Renal cortex interstitium (tissue), 11 donors: ENCODE measurements at regions not wholly inside any gene's neighbourhood (a gene's known extent, or its start where the extent isn't known, plus 50 kb on each side); places are given as distances from the start of the nearest gene placed in this dataset.

Source experiments
- DNase-seq, 11 donors: peaks; one replicate each; pipeline ENCODE4 v3.0.0-alpha.2; 2013; ENCODE audit warnings: low read depth in 9 of 11, low spot score in 4 of 11; ENCODE audit errors: extremely low read depth in 1 of 11

- DNase-seq: peak in 1 of 11 donors; percentile 21
Measured at GRCh38 chr9:126205265-126205664, 121.4 kb upstream of the MVB12B start.

- no peak for DNase-seq
Measured at GRCh38 chr9:126205845-126206498, 120.7 kb upstream of the MVB12B start.

- DNase-seq: no peak
Measured at GRCh38 chr9:126207256-126207655, 119.4 kb upstream of the MVB12B start.

- no peak for DNase-seq
Measured at GRCh38 chr9:126208216-126208758, 118.3 kb upstream of the MVB12B start.

- DNase-seq: no peak
Measured at GRCh38 chr9:126211441-126212074, 115.1 kb upstream of the MVB12B start.

- no peak for DNase-seq
Measured at GRCh38 chr9:126215486-126215885, 111.1 kb upstream of the MVB12B start.

GRCh38 chr9:126216826-126217225 lies 109.8 kb upstream of the MVB12B start:
- no peak for DNase-seq

- DNase-seq: no peak
Measured at GRCh38 chr9:126217250-126217653, 109.4 kb upstream of the MVB12B start.

- no peak for DNase-seq
Measured at GRCh38 chr9:126217797-126218196, 108.8 kb upstream of the MVB12B start.

GRCh38 chr9:126218359-126219125 lies 108.1 kb upstream of the MVB12B start:
- no peak for DNase-seq

GRCh38 chr9:126219166-126219565 lies 107.5 kb upstream of the MVB12B start:
- DNase-seq: no peak

GRCh38 chr9:126219648-126220063 lies 107.0 kb upstream of the MVB12B start:
- no peak for DNase-seq

GRCh38 chr9:126221480-126221879 lies 105.1 kb upstream of the MVB12B start:
- DNase-seq: no peak

- no peak for DNase-seq
Measured at GRCh38 chr9:126222363-126222834, 104.2 kb upstream of the MVB12B start.

- DNase-seq: no peak
Measured at GRCh38 chr9:126222835-126223431, 103.7 kb upstream of the MVB12B start.

GRCh38 chr9:126223798-126224531 lies 102.7 kb upstream of the MVB12B start:
- DNase-seq: no peak

- DNase-seq: no peak
Measured at GRCh38 chr9:126225611-126226609, 100.7 kb upstream of the MVB12B start.
